ENCODE measurements at regions not wholly inside any gene's neighbourhood (a gene's known extent, or its start where the extent isn't known, plus 50 kb on each side); places are given as distances from the start of the nearest gene placed in this dataset.

- DNase-seq (ENCODE audit: low read depth) = no peak
Measured at GRCh38 chr7:10696064-10696463, 277.6 kb upstream of the PHF14 start.

DNA sequence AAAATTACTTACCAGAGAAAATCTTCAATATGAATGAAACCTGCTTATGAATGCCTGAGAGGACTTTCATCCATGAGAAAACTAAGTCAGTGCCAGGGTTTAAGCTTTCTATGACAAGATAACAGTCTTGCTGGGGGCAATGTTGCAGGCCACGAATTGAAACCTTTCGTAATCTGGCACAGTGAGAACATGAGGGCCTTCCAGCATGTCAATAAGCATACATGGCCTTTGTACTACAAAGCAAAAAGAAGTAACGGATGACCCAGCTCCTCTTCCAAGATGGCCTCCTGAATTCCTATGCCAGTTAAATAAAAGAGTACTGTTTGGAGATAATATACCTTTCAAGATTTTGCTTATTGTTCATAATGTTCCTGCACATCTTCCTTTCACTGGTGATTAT lies 270.6 kb upstream of the PHF14 start:
- no peak for DNase-seq (ENCODE audit: low read depth)

- no peak for DNase-seq (ENCODE audit: low read depth)
Measured at GRCh38 chr7:10703981-10704380, 269.7 kb upstream of the PHF14 start.

- DNase-seq (ENCODE audit: low read depth) = no peak
Measured at GRCh38 chr7:10704653-10705052, 269.0 kb upstream of the PHF14 start.

DNA sequence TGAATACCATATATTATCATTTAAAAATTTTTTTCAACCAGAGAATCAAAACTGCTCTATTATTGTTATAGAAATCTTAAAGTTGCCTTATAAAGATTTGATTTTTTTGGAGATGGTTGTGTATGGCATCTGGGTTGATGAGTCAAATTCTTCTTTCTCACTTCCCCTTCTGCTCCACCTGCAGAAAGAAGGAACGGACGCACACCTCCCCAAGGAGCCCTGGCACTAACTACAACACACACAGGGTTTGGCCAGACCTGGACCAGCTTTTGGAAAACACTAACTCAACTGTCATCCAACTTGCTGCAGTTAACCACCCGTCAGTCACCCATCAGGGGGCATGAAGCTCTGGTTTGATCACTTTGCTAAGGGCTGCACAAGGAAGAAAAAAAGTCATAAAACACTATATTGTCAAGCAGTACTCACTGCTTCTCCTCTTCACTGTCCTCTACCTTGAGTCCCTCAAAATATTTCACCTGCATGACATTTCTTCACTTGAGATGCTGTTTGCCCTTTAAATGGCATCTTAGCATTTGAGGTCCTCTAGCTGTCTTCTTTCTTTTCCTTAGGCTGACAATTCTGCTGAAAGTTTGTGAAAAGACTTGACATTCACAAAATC lies 266.7 kb upstream of the PHF14 start:
- no peak for DNase-seq (ENCODE audit: low read depth)

- no peak for DNase-seq (ENCODE audit: low read depth)
Measured at GRCh38 chr7:10707519-10707918, 266.2 kb upstream of the PHF14 start.

GRCh38 chr7:10708447-10708846 lies 265.2 kb upstream of the PHF14 start:
- DNase-seq (ENCODE audit: low read depth) = no peak

DNA sequence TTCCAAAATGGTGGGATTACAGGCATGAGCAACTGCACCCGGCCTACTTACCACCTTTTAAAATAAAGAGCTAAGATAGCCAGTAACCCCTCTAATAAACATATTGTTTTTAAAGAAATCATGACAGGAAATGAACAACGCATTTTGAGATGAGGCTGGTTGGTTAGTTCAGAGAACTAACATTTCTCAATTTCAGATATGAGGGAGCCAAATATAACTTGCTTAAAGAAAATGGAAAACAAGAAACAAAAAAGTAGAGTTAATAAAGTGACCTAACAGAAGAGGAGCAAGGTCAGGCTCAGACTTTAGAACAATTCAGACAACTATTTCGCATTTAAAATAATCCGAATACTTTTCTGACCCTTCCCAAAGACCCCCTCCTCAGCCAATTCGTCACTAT lies 254.9 kb upstream of the PHF14 start:
- no peak for DNase-seq (ENCODE audit: low read depth)

DNA sequence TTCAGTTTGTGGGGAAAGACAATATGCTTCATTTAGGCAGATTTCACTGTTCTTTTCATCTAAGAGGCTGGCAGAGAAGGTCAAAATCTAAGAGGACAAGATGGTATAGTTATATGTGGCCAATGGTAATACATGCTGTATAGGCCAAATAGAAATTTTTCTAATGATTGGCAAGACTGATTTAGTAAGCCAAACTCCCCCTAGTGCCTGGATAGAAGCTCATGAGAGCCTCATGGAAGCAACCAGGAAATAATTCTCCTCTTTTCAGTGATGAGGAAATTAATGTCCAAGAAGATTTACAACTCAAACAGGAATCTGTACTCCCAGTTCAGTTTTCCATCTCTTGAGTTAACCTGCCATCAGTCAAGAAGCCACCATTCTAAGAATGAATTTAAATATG lies 253.6 kb upstream of the PHF14 start:
- no peak for DNase-seq (ENCODE audit: low read depth)

DNA sequence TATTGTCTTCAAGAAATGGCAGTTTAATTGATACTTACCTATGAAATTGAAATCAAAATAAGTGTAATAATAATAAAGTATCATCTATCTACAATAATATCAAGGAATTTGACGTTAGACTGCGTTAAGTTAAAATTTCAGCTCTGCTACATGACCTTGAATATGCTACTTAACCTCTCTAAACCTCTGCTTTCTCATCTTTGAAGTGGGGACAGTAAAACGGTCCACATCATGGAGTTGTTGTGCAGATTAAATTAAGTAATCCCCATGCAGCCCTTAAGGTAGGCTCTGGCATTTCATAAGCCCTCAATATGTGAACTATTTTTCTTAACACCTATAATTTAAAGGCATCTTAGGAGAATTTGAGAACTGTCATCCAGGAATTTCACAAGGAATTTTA lies 252.4 kb upstream of the PHF14 start:
- DNase-seq (ENCODE audit: low read depth) = no peak

GRCh38 chr7:10723832-10724231 lies 249.8 kb upstream of the PHF14 start:
- DNase-seq (ENCODE audit: low read depth) = no peak

DNA sequence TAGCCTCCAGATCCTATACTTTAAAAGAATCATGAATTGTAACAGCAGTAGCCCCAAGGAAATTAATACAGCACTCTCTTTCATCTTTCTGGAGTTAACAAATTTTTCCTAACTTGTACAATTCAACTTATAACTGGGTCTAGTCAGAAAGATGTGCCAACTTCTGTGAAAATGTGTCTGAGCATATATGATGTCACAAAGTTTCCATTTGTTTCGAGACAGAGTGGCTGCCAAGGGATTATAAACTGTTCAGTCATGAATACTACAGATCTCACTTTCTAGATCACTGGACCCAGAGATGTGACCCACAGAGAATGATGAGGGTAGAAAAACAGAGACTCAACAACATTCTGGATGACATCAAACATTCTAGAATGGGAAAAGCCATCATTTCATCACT lies 249.2 kb upstream of the PHF14 start:
- no peak for DNase-seq (ENCODE audit: low read depth)

GRCh38 chr7:10727636-10728035 lies 246.0 kb upstream of the PHF14 start:
- no peak for DNase-seq (ENCODE audit: low read depth)

GRCh38 chr7:10731253-10731773 lies 242.4 kb upstream of the PHF14 start:
- no peak for DNase-seq (ENCODE audit: low read depth)

GRCh38 chr7:10733747-10734146 lies 239.9 kb upstream of the PHF14 start:
- no peak for DNase-seq (ENCODE audit: low read depth)

DNA sequence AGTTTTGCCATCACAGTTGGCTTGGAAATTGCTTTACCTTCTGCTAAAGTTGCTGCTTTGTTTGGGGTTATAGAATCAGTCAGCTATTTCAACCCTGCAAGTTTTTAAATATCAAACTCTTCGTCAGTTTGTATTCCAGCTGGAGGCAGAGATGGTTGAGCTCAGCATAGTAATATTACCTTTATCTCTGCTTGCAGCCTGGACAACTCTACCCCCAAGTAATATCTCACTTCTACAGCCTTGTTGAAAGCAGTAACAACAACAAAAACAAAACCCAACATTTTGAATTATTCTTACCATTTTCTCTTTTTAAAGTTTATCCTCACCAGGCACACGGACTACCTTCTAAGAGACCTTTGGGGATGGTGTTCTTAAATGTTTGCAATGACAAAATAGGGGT lies 239.1 kb upstream of the PHF14 start:
- DNase-seq (ENCODE audit: low read depth) = no peak

DNA sequence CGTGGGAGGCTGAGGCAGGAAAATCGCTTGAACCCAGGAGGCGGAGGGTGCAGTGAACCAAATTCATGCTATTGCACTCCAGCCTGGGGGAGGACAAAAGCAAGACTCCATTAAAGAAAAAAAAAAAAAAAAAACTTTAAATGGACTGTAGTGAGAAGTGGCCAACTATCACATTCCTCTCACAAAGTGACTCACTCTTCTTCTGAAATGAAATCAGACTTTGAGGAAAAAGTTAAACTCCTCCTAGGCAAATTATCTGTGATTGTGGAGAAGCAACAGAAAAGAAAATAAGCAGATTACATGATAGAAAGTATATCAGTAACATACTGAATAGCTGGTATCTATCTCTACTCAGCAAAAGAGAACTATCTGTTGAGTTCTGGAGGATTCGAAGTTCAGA lies 234.3 kb upstream of the PHF14 start:
- no peak for DNase-seq (ENCODE audit: low read depth)

DNA sequence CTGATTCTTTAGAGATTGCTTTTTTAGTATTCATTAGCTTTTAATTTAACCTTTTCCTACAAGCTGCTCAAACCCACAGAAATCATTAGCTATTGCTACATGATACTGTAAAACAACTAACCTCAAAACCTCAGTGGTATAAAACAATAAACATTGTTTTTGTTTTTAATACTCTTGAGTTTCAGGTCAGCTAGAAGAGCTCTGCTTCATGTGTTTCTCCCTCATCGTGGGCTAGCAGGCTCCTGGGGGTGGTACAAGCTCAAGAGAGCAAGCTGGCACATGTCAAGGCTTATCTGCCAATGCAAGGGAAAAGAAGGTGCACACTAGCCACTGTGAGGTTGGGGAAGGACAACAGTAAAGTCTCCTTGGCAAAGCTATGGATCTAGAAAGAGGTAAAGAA lies 232.9 kb upstream of the PHF14 start:
- DNase-seq (ENCODE audit: low read depth) = no peak

DNA sequence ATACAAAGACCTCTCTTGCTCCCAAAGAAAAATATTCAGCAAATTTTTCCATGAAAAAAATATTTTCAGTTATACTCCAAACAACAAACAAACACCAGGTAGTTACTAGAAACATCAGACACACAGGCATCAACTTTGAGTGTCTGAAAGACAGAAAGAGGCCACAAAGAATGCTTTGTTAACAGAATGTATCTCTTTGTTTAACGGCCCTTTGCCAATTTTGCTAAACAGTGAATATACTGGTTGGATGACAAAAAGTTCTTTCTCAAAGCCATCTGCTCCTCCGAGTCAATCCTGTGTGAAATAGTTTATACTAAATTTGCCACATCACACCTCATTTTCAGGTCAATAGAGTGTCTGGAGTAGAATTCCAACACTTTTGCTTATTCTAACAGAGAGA lies 216.7 kb upstream of the PHF14 start:
- DNase-seq (ENCODE audit: low read depth) = no peak

GRCh38 chr7:10759120-10759519 lies 214.6 kb upstream of the PHF14 start:
- DNase-seq (ENCODE audit: low read depth) = no peak

DNA sequence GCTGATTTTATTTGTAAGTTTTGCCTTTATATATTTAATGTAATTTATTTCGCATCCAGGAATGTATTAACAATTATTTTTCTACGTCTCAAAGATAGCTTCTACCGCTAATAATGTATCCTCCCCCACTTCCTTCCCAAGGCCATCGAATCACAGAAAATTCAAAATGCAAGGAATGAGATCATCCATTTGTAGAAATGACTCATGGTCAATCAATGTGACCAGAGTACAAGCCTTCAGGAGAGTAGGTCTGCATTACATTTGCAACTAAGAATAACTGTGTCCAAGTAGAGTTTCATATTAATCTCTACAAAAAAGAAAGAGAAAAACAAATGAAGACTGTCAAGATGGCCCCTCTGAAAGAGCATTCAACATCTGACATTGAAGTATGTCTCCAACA lies 205.9 kb upstream of the PHF14 start:
- DNase-seq (ENCODE audit: low read depth) = no peak

DNA sequence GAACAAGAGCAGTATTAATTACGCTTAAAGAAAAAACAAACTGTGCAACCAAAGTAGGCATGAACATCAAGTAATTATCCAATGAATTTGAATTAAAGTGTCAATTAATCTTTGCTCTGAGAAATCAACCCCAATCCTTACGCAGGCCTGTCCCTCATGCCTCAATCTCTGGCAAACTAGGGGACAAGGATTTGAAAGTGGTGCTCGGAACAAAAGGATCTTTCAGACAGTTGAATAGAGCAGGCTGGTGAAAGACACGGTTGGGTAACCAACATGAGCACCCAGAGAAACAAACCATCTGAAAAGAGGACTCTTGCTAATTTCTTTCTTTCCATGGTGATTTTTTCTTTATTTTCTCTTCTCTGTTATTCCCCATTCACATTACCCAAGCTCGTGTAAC lies 203.5 kb upstream of the PHF14 start:
- no peak for DNase-seq (ENCODE audit: low read depth)

GRCh38 chr7:10773430-10773829 lies 200.2 kb upstream of the PHF14 start:
- no peak for DNase-seq (ENCODE audit: low read depth)

Data from activated T-cell treated with anti-CD3 and anti-CD28 coated beads for 1 hour (primary cell).